Stimulated activated CD4-positive, alpha-beta T cell treated with anti-CD3 and anti-CD28 coated beads, Interleukin-2, amount 100 ng/mL, for 24 hours (primary cell): ENCODE measurements at regions not wholly inside any gene's neighbourhood (a gene's known extent, or its start where the extent isn't known, plus 50 kb on each side); places are given as distances from the start of the nearest gene placed in this dataset.

Source experiments
- DNase-seq, 2 donors: peaks; one replicate each; pipeline ENCODE4 v3.0.0-alpha.2; 2020

GRCh38 chr2:45337481-45337880, 273.6 kb downstream of the SRBD1 start:
- DNase-seq: no peak

DNA sequence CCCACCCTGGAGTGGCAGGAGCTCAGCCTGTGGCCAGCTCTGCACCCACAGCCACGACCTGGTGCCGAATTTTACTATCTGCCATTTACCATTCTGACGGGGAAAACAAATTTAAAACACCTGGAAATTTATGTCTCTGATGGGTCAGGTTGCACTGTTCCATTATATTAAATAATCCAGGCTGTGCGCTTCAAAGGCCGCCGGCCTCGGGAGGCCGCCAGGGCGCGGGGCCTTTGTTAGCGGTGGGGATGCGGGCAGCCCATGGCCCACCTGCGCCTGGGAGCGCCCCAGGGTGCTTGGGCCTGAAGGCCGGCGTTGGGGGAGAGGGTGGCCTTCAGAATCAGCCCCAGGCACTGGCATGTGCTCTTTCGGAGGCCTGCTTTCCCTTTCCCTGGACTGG, 276.9 kb downstream of the SRBD1 start:
- DNase-seq: no peak

DNA sequence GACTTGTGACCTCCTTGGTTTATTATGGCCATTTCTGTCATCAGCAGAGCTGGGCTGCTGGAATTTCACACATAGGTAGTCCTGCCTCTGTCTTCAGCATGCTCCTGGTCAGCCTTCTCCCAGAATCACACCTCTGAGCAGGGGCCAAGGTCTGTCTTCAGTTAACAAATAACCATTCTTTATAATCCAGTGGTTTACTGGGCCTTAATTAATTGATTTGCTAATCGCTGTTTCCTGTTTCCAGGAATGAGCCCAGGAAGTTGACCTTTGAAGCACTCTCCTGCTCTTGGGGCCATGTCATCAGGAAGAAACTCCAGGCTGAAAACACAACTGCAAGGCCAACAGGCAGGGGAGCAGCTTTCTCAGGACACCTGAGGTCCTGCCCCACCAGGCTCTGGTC, 278.5 kb downstream of the SRBD1 start:
- no peak for DNase-seq

DNA sequence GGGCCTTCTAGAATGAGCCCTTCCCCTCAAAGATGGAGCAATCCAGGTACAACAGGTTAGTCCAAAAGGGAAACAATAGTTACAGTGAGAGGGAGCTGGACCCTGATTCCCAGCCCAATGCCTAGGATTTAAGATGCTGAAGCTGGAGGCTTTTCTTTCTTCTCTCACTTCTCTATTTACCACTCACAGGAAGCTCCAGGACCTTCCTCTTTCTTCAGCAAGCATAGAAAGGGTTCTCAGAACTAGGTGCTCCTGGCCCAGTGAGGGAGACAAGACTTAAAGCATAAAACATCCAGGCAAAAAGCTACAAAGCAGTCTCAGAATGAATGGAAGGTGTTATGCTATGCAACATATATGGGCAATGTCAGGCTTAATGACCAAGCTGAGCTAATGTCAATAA, 279.0 kb downstream of the SRBD1 start:
- DNase-seq: no peak

GRCh38 chr2:45331410-45331786, 279.7 kb downstream of the SRBD1 start:
- no peak for DNase-seq

GRCh38 chr2:45330637-45331409, 280.2 kb downstream of the SRBD1 start:
- DNase-seq: no peak

DNA sequence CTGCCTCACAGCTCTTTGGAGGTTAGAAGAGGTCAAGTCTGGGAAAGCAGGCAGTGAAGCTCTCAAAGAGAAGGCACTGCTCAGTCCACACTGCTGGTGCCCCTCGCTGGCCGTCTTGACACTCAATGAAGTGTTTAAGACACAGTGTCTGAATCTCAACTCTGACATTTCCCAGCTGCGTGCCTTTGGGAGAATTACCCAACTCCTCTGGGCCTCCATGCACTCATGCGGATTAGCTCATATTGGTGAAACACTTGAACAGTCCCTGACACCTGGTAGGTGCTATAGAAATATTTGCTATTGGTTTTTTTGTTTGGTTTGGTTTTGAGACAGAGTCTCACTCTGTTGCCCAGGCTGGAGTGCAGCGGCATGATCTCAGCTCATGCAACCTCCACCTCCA, 281.0 kb downstream of the SRBD1 start:
- no peak for DNase-seq

GRCh38 chr2:45329045-45329677, 281.9 kb downstream of the SRBD1 start:
- DNase-seq: no peak

DNA sequence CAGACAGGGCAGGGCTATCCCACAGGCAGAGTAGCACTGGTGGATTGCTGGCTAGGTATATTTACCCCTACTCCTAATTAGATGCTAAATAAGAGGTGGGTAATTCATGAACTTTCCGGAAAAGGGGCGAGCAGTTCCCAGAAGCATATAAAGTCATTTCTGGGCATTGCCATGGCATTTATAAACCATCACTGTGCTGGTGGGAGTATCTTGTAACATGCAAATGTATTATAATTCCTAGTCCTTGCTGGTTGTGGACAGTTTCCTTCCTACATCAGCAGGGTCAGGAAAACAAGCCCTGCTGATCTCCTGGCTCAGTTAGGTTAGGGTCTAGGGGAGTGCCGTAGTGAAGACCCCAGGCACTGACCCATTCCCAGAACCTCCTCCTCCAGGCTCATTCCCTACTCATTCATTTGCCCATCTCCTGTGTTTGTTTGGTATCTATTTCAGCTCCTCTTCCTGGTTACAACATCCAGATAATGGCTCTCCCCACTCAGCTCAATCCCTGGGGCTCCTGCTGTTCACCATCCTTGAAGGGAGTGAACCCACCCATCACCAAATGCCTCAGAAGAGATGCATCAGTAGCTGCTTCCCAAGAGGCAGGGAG, 282.7 kb downstream of the SRBD1 start:
- no peak for DNase-seq

DNA sequence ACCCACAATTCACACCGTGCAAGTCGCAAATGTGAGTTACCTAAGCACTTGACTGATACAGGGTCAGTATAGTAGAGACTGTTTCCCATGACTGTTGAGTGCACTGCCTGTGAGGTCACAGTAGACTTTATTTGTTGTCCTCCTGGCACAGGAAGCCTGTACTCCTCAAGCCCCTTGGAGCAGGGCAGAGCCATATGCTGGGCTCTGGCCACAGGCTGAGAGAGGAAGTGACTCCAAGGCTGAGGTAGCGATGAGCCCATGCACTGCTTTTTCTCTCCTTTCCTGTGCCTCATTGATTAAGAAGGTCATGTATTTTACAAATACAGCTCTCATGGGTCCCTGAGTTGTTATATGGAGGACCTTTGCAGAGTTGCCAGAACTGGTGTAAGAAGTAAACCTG, 287.7 kb downstream of the SRBD1 start:
- DNase-seq: no peak

GRCh38 chr2:45320956-45321355, 290.1 kb downstream of the SRBD1 start:
- no peak for DNase-seq

GRCh38 chr2:45319683-45320455, 291.2 kb downstream of the SRBD1 start:
- no peak for DNase-seq

GRCh38 chr2:45318686-45319085, 292.4 kb downstream of the SRBD1 start:
- DNase-seq: no peak

- no peak for DNase-seq
Observed at GRCh38 chr2:45316576-45317338, 294.3 kb downstream of the SRBD1 start.

- DNase-seq: no peak
Observed at GRCh38 chr2:45315861-45316260, 295.2 kb downstream of the SRBD1 start.

DNA sequence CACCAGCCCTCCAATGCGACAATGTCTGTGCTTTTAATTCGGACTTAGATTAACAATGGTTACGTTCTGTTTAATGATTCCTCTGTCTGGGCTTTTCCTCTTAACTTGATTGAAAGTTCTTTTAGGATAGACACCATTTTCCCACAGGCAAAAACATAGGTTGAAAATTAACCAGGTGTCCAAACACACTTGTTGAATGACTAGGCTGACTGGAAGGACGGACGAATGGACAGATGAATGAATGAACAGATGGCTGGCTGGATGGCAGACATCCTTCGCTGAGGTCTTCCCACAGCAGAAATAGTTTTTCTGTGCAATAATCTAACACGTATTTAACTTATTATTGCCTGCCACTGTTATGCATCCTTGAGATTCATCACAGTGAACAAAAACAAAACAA, 298.8 kb downstream of the SRBD1 start:
- no peak for DNase-seq

- no peak for DNase-seq
Observed at GRCh38 chr2:45311559-45311958, 299.5 kb downstream of the SRBD1 start.

DNA sequence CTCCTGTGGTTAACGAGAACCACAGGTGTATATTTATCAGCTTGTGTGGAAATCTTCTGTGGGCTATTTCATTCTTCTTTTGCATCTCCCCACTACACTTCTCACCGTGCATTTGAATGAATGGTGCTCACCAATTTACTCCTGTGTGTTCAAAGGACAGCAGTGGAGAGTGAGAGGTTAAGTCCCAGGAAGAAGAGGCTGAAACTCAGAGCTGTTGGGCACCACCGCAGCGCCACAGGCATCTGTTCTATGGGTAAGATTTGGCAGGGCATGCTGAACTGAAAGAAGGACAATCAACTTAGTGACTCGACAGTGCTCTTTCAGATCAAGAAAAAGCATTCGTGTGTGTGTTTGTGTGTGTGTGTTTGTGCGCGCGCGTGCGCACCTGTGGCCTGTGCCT, 297.9 kb upstream of the SIX2 start:
- no peak for DNase-seq

DNA sequence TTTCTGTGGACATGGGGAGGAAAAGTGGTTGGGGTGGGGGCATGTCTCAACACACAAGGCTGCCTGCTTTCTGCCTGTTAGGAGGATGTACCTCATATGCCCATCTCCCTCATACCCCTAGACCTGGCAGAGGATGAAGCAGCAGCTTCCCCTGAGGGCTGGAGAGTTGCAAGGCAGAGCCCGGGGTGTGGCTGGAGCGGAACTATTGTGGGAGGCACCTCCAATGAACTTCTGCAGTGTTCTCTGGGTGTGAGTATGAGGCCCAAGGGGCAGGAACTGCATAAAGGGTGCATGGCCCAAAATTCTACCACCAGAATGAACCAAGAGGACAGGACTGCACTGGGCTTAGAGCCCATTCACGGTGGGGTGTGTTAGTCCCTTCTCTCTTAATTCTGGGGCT, 296.3 kb upstream of the SIX2 start:
- no peak for DNase-seq

GRCh38 chr2:45303417-45304202, 294.4 kb upstream of the SIX2 start:
- no peak for DNase-seq

- DNase-seq: no peak
Observed at GRCh38 chr2:45301307-45302277, 292.3 kb upstream of the SIX2 start.
